NCI-H2107 treated with DMSO at 0.1 percent for 48 hours (cell line): ENCODE measurements at regions not wholly inside any gene's neighbourhood (a gene's known extent, or its start where the extent isn't known, plus 50 kb on each side); places are given as distances from the start of the nearest gene placed in this dataset.

ENCODE experiments used
- DNase-seq: peaks from one replicate; lab custom pipeline; 2025; ENCODE audit not compliant: unreplicated experiment; lab: John Stamatoyannopoulos, UW

- DNase-seq: no peak
Measured at GRCh38 chr3:31218082-31218481, 314.6 kb upstream of the STT3B start.

DNA sequence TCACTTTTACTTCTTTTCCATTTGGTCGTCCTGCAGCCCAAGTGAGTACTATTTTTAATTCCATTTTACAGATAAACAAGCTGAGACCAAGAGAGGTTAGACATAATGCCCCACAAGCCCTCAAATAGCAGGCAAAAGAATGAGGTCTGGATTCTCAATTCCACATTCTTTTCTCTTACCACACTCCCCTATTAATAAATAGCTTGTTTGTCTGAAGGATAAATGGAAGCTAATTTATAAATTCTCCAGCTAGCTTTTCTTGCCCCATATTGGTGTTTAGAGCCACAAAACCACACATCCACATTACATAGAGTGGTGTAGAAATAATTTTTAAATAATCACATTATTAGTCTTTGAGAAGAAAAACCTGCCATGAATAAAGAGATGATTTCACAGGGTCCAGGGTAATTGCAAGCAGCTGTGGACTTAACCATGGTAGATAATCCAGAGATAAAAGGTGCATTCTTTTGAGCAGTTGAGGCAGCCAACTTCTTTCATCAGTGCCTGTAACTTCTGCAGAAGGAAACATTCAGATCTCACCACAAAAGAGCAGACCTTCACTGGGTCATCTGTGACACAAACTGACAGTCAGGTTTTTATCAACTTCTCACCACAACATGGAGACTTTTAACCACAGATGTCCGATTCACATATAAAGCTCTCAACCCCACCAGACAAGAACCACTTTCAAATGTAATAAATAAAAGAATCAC lies 313.4 kb upstream of the STT3B start:
- DNase-seq: no peak

GRCh38 chr3:31220431-31220830 lies 312.3 kb upstream of the STT3B start:
- DNase-seq: no peak

DNA sequence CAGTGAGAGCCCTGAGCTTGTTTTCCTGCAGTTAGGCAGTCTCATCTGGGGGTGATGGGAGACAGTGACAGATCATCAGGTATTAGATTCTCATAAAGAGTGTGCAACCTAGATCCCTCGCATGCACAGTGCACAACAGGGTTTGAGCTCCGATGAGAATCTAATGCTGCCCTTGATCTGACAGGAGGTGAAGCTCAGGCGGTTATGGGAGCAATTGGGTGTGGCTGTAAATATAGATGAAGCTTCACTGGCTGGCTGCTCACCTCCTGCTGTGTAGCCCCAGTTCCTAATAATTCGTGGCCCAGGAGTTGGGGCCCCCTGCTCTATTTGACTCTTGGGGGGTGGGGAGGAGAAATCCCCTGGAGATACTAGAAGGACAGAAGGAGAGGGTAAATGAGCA lies 309.4 kb upstream of the STT3B start:
- no peak for DNase-seq

- no peak for DNase-seq
Measured at GRCh38 chr3:31224936-31225335, 307.8 kb upstream of the STT3B start.

DNA sequence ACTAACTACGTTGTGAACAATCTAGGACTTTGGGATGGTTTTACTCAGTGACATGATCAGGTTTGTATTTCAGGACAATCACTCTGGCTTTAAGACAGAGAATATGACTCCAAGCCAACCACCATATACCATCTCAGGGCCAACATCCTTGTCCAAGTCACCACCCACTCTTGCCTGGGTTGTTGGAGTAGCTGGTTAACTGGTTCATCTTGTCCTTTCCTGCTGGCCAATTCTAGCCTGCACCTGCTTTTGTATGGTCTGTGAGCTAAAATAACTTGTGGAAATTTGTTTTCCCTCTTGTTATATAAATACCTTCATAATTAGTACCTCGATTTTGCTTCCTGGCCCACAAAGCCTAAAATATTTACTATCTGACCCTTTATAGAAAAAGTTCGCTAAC lies 306.8 kb upstream of the STT3B start:
- DNase-seq: no peak

GRCh38 chr3:31226346-31226745 lies 306.4 kb upstream of the STT3B start:
- no peak for DNase-seq

DNA sequence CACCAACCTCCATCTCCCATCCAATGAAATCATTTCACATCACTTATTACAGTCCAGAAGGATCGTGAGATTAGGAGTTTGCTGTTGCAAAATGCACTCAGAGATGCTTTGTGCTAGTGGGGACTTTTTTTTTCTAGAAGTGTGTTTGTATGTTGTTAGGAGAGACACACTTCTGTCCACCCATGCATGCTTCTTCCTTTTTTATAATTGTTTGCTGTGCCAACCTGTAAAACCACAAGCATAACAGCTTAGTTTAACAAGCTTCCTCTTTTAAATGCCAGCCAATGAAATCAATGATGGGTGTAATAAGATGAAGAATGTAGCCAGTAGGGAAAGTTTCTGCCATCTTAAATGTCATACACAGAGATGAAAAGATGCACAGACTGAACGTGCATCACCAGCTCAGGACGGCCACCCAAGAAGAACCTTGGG lies 305.6 kb upstream of the STT3B start:
- DNase-seq: no peak

- DNase-seq: no peak
Measured at GRCh38 chr3:31230425-31231223, 302.1 kb upstream of the STT3B start.

DNA sequence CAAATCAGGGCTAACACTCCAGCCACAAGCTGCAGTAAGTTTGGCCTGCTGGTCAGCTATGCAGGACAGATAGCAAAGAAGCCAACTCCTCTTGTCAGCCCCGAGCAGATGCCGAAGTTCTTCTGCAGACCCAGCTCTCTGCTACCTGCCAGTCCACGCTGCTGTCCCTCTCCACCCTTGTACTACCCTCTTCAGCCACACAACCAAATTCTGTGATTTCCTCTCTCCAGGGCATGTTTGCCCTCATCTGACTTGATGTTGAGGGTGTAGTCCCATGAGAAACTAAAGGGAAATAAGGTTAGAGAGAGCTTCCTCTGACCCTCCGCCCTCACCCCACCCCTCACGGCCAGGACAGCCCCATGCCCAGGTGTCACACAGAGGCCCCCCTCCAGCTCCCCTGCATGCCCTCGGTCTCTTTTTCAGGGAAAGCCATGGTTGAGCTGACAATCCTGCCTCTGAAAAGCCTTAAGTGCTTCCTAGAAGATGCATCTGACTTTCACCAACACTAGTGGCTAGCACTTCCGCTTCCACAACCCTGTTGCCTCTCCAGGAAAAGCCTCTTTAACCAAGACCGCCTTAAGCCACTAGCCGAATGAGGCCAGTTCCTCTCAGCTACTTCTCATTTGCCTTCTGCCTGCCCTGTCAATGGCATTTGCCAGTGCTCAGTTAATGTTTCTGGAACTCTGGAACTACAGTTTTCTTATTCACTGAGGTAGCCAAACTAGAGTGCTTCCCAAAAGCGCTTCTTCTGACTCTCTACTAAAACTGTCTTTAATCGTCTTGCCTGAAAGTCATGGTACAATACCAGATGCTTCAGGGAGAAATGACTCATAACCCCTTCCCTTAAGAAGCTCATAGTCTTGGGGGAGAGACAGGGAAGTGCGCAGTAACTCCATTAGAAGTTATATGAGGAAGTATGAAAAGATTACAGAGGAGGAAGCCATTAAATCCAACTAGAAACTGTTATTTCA lies 300.4 kb upstream of the STT3B start:
- DNase-seq: no peak

DNA sequence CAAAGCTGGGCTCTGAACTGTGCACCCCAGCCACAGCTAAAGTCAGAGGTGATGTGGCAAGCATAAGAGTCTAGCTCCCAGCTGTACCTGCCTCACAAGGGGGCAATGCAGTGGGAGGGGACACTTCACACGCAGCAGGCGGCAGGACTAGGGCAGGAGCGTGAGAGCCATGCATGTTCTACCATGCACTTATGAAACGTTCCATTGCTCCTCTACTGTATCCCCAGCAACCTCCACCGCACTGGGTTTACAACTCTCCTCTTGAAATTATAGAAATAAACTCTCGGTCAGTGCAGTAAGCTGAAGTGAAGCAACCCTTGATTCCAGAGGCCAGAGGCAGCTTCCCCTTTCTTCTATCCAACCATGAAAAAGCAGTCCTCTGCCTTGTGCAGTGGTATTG lies 298.6 kb upstream of the STT3B start:
- DNase-seq: no peak

- no peak for DNase-seq
Measured at GRCh38 chr3:31235062-31235700, 297.5 kb upstream of the STT3B start.

- no peak for DNase-seq
Measured at GRCh38 chr3:31237887-31238286, 294.8 kb upstream of the STT3B start.

DNA sequence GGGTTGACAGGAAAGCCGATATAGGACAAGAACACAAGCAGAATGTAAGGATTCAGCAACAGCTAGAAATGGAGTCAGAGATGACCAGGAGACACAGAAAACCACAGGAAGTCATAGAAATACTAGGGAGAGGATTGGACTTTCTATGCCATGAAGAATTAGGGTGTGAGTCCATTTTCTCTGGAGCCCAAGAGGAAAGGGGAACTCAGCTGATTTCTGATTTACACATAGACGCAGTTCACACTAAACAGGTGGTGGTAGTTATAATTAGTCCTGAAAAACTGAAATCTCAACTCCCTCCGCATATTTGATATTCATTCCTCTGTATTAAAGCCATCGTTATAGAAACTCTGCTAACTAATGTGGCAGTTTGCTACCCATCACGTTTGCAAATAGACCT lies 292.7 kb upstream of the STT3B start:
- no peak for DNase-seq

DNA sequence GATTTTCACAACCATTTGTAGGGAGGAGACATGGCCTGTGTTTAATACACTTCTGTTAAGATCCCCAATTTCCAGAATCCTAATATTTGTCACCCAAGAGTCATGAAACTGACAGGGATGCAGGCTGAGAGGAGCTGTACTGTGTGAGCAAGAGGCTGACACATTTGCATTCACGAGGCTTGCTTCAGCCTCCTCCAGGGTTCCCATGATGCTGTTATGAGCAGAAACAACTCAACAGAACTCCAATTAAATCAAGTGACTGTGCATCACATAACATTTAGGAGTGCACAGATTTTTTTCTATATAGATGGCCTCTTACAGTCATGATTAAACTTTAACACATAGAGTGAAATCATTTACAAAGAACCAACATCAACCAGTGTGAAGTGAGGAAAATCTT lies 292.3 kb upstream of the STT3B start:
- DNase-seq: no peak

- DNase-seq: no peak
Measured at GRCh38 chr3:31240874-31241273, 291.9 kb upstream of the STT3B start.

DNA sequence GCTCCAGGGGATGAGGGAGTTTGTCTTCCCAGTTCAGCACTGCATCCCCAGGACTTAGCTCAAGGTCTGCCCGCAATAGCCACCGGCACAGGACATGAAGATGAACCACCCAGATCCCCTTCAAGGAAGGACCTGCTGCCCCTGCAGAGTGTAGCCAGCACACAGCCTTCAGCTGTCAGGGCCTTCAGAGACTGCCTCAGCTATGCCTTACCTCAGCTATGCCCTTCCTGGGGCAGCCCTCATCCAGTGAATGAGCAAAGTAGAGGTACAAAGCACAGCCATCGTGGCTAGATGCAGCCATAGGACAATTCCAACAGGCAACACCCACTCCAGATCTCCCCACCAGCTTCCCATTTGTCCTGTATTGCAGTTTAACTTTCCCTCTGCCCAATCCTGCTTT lies 291.2 kb upstream of the STT3B start:
- DNase-seq: no peak

DNA sequence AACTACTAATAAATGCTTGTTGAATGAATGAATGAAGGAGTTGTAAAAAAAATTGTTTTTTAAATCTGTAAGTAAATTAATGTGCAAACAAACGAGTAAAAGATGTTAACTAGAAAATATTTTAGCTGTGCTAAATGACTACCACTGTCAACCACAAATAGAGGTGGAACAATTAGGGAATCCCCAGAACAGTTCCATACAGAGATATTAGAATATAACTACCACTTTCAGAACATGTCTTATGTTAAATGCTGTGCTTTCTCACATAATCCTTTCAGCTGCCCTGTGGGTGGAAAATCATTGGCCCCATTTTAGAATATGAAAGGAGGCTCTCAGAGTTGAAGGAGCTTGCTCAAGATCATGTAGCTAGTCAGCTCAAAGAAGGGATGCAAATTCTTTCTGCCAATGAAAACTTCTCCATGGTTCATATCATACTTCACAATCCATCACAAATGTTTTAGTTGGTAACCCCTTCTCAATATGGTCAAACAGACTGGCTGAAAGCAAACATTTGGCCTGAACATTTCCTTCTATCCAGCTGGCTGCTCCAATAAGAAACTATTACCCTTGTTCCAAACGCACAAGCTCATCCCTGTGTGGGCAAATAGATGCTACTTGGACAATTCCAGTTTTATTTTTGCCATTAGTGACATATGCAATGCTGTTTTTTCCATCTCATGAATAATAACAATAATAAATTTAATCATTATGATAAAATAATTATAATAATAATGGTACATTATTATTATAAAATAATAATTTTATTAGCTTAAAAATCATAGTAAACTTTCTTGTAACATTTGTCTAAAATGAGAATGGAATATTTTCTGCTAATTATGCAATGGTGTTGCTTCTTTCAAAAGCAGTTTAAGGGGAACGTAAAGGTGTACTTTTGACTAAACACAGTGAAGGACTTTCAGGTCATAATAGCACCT lies 290.4 kb upstream of the STT3B start:
- no peak for DNase-seq

- no peak for DNase-seq
Measured at GRCh38 chr3:31244929-31245817, 287.6 kb upstream of the STT3B start.
